Panc1 (cell line): ENCODE measurements at regions not wholly inside any gene's neighbourhood (a gene's known extent, or its start where the extent isn't known, plus 50 kb on each side); places are given as distances from the start of the nearest gene placed in this dataset.

ENCODE experiments used
- ATAC-seq: fragments of 200-7000 bp; cut with Tn5 transposase; 2 replicates; pipeline ENCODE4 v1.9.1; 2020; ENCODE audit warnings: mild to moderate bottlenecking, moderate library complexity
- BruUV-seq: library from RNA; stranded (reverse); fragments of 400-500 nt; replicated peaks from 2 replicates; lab custom pipeline; 2021; lab: Mats Ljungman, UMichigan
- CTCF ChIA-PET: fragments of 300-600 bp; sonication (Branson Sonifier 250); formaldehyde crosslinking; loops from one replicate; lab custom pipeline; 2022; ENCODE audit warnings: antibody characterized with exemption; lab: Charles Lee
- POLR2A ChIA-PET: fragments of 300-600 bp; sonication (Branson Sonifier 250); formaldehyde crosslinking; loops from one replicate; lab custom pipeline; 2022; ENCODE audit warnings: antibody characterized with exemption; lab: Charles Lee
- DNase-seq: peaks from one replicate; pipeline ENCODE4 v3.0.0-alpha.2; 2010; ENCODE audit warnings: low read depth, low spot score
- H3K27ac ChIP-seq: 2 replicates; pipeline ENCODE4 v1.5.1; 2011; ENCODE audit warnings: mild to moderate bottlenecking, low read length, inconsistent platforms
- H3K27me3 ChIP-seq: fragments of 200-500 bp; sonication (Bioruptor generic); 2 replicates; pipeline ENCODE4 v1.6.0; 2014; ENCODE audit warnings: low read length, inconsistent platforms; ENCODE audit not compliant: control insufficient read depth, insufficient read depth
- H3K36me3 ChIP-seq: fragments of 200-500 bp; sonication (Bioruptor generic); 2 replicates; pipeline ENCODE4 v1.5.1; 2014; ENCODE audit warnings: inconsistent platforms, mild to moderate bottlenecking, low read length, moderate library complexity; ENCODE audit not compliant: control insufficient read depth, insufficient read depth
- H3K4me1 ChIP-seq: 2 replicates; pipeline ENCODE4 v1.5.1; 2011; ENCODE audit warnings: inconsistent platforms, mild to moderate bottlenecking, low read length, moderate library complexity; ENCODE audit not compliant: control insufficient read depth, insufficient read depth
- H3K4me3 ChIP-seq, 2 experiments: 2 replicates each; pipeline ENCODE4 v1.5.1; 2011 to 2012; ENCODE audit warnings: low read depth in 2 of 2, low read length in 2 of 2, mild to moderate bottlenecking in 2 of 2, inconsistent platforms in 1 of 2, moderate library complexity in 1 of 2
- H3K9me3 ChIP-seq: fragments of 200-500 bp; sonication (Bioruptor generic); 2 replicates; pipeline ENCODE4 v1.5.1; 2014; ENCODE audit warnings: low read depth, mild to moderate bottlenecking, inconsistent platforms, low read length, moderate library complexity; ENCODE audit not compliant: control insufficient read depth, insufficient read depth
- CTCF ChIP-seq: fragments of 450-650 bp; IDR thresholded peaks from 2 replicates; pipeline ENCODE4 v1.5.1; 2017; ENCODE audit warnings: mild to moderate bottlenecking
- POLR2AphosphoS5 ChIP-seq: IDR thresholded peaks from 2 replicates; pipeline ENCODE4 v1.6.1; 2012; ENCODE audit warnings: mild to moderate bottlenecking, low read depth, low read length, moderate library complexity
- SIN3A ChIP-seq: IDR thresholded peaks from 2 replicates; pipeline ENCODE4 v1.6.1; 2012; ENCODE audit warnings: low read depth, mild to moderate bottlenecking, low read length, moderate library complexity, borderline replicate concordance; ENCODE audit not compliant: insufficient read depth
- TCF7L2 ChIP-seq: IDR thresholded peaks from 2 replicates; pipeline ENCODE4 v1.6.1; 2011; ENCODE audit warnings: mild to moderate bottlenecking, low read depth, low read length, inconsistent platforms
- in situ Hi-C: cut with HindIII; loops from 2 replicates; pipeline ENCODE4 v1.10.0; 2016; ENCODE audit warnings: low sequenced_read_pairs, low pct_unique_long_range_greater_than_20kb
- intact Hi-C: fragments of 100-400 bp; cut with micrococcal nuclease; formaldehyde crosslinking; loops from one replicate; pipeline ENCODE4 v1.10.0; 2022; ENCODE audit not compliant: unreplicated experiment
- TF ChIP-seq, protein P1 (sequence below), 2 experiments: IDR thresholded peaks; 2 replicates each; pipeline ENCODE4 v1.6.1; 2011 to 2012; ENCODE audit warnings: low read depth in 2 of 2, control low read depth in 1 of 2, low read length in 1 of 2, mild to moderate bottlenecking in 1 of 2, moderate library complexity in 1 of 2; ENCODE audit not compliant: insufficient read depth in 1 of 2

- Histone ChIP-seq H3K9me3 (no peaks in the 10 kb centered on the region), H3K4me1 (no peaks in the 10 kb centered on the region), H3K27me3 (no peaks in the 10 kb centered on the region; the same call in 1 of the 2 replicates), H3K27ac (no peak overlapping the region), H3K4me3 (no peak overlapping the region), H3K36me3 (no peaks in the 10 kb centered on the region)
- intact Hi-C loops = no loop called here
- DNase-seq = no peak
- no peak for ATAC-seq
- CTCF ChIA-PET = no interaction called here
- in situ Hi-C loops = no loop called here
- no TSS peak for BruUV-seq
- POLR2A ChIA-PET = no interaction called here
- TF ChIP-seq, protein P1, sequence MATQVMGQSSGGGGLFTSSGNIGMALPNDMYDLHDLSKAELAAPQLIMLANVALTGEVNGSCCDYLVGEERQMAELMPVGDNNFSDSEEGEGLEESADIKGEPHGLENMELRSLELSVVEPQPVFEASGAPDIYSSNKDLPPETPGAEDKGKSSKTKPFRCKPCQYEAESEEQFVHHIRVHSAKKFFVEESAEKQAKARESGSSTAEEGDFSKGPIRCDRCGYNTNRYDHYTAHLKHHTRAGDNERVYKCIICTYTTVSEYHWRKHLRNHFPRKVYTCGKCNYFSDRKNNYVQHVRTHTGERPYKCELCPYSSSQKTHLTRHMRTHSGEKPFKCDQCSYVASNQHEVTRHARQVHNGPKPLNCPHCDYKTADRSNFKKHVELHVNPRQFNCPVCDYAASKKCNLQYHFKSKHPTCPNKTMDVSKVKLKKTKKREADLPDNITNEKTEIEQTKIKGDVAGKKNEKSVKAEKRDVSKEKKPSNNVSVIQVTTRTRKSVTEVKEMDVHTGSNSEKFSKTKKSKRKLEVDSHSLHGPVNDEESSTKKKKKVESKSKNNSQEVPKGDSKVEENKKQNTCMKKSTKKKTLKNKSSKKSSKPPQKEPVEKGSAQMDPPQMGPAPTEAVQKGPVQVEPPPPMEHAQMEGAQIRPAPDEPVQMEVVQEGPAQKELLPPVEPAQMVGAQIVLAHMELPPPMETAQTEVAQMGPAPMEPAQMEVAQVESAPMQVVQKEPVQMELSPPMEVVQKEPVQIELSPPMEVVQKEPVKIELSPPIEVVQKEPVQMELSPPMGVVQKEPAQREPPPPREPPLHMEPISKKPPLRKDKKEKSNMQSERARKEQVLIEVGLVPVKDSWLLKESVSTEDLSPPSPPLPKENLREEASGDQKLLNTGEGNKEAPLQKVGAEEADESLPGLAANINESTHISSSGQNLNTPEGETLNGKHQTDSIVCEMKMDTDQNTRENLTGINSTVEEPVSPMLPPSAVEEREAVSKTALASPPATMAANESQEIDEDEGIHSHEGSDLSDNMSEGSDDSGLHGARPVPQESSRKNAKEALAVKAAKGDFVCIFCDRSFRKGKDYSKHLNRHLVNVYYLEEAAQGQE (IDR thresholded peaks at IDR 0.05; ENCODE audit: insufficient read depth in 1 of 2, low read depth in 2 of 2, low read length in 1 of 2) = no peak
- no peak for TF ChIP-seq CTCF
- TF ChIP-seq POLR2AphosphoS5 = no peak
- TF ChIP-seq SIN3A = no peak
- no peak for TF ChIP-seq TCF7L2
Measured at GRCh38 chr2:75348307-75348706, 149.0 kb upstream of the TACR1 start.

GRCh38 chr2:75344146-75344545 lies 144.8 kb upstream of the TACR1 start:
- BruUV-seq = no TSS peak
- no peaks in the 10 kb centered on the region for H3K9me3 ChIP-seq
- H3K27ac ChIP-seq = no peak overlapping the region
- DNase-seq (no peak), ATAC-seq (no peak)
- in situ Hi-C loops = no loop called here
- intact Hi-C loops = no loop called here
- no peaks in the 10 kb centered on the region for H3K4me1 ChIP-seq
- H3K4me3 ChIP-seq = no peak overlapping the region
- TF ChIP-seq TCF7L2 (no peak), SIN3A (no peak), POLR2AphosphoS5 (no peak), CTCF (no peak)
- TF ChIP-seq, protein P1 (IDR thresholded peaks at IDR 0.05; ENCODE audit: insufficient read depth in 1 of 2, low read depth in 2 of 2, low read length in 1 of 2) = no peak
- H3K36me3 ChIP-seq = no peaks in the 10 kb centered on the region
- no peaks in the 10 kb centered on the region; the same call in 1 of the 2 replicates for H3K27me3 ChIP-seq
- ChIA-PET POLR2A (no interaction called here), CTCF (no interaction called here)
